ENCODE measurements at regions not wholly inside any gene's neighbourhood (a gene's known extent, or its start where the extent isn't known, plus 50 kb on each side); places are given as distances from the start of the nearest gene placed in this dataset.

DNA sequence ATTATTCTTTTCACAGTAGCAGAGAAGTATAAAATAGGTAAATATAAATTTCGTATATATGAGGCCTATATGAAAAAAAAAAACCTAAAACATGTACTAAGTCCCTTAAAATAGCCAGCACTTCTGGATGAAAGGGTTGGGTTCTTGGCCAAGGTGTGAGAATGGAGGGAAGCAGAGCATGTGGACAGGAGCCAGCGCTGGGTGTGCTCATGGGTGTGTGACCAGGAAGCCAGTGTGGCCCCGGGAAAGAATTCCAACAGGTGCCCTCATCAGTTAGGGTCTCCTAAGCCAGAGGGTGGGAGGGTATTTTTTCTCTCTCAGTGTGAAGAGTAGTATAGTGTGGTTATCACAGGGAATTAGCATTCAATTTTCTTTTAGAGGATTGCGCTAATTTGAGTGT is 401.9 kb upstream of the IGFBP3 start:
- DNase-seq: no peak

DNA sequence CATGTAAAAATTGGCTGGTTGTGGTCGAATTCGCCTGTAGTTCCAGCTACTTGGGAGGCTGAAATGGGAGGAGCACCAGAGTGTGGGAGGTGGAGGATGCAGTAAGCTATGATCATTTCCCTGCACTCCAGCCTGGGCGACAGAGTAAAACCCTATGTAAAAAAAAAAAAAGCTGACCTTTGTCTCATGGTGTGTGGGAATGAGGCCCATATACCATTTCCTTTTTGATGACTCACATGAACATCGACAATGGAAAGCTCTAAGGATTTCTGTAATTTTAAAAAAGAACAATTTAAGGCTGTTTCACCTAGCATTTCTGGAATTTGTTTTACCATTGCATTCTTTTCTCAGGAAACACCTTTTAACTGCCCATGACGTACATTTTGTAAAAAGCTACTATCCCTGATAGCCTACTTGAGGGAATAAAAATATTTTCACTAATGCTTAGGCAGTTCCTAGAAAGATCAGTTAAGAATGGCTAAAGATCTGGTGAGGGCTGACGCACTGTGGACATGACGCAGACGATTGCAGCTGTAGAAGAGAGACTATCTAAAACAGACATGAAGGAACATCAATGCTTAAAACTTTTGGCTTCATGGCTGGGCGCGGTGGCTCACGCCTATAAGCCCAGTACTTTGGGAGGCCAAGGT is 400.6 kb upstream of the IGFBP3 start:
- no peak for DNase-seq

DNA sequence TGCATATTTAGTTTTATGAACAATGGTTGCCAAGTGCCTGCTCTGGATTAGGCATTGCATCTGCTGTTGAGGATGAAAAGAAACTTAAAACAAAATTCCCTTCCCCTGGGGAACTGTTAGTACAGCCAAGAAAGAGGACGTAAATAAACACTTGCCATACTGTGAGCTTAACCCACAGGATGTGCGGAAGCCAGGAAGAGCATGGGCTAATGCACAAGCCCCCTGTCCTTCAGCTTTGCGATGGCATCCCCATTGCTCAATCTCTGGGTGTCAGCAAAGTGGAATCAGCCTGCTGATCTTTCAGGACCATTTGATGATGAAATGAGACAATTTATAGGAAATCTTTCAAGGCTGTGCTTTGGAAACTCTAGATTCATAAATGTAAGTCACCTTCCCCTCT is 399.9 kb upstream of the IGFBP3 start:
- DNase-seq: no peak

DNA sequence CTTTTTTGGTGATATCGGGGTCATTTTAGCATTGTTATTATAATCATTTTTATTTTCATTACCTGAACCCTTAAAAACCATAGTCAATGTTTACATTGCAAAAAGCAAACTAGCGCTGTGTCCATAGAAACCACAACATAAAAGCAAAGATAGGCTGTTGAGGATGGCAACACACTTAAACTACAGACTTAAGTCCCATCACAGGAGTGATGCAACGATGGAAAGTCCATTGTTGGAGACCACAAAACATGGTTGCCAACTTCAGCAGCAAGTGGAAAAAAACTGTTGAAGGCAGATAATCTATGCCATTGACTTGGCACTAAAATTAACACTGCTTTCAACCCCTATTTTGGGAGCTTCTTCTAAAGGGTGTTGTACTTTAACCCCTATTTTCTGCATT is 398.8 kb upstream of the IGFBP3 start:
- DNase-seq: no peak

DNA sequence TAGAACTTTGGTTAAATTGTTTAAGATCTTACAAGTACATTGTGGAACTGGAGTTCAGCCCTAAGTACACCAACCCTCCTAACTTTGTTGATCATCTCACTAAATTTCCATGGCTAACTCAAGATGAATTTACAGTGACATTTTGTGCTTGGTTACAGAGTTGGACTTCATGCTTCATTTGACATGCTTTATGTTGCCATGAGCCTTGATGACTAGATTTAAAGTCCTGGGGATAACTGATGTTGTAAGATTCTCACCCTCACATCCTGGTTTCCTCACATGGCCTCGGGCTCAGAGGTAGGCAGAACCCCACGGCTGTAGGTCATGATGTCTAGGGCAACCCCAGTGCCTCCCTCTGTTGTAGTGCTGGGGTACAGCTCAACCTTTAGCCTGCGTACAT is 397.2 kb upstream of the IGFBP3 start:
- DNase-seq: no peak

DNA sequence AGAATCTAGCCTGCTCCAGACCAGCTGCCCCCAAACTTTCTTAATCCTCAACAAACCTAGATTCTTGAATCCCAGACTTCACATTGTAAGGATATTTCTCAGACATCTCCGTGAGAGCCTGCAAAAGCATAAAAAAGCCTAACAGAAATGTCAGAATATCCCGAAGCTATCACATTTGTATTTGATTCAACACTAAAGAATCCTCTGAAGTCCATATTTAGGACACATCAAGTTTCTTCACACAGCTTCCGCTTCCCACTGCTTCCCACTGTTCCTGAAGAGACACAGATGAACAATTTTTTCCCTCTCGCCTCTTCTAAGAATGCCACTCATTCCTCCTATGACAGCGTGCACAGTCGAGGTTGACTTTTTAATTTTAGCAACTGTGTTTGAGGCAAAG is 396.2 kb upstream of the IGFBP3 start:
- no peak for DNase-seq

DNA sequence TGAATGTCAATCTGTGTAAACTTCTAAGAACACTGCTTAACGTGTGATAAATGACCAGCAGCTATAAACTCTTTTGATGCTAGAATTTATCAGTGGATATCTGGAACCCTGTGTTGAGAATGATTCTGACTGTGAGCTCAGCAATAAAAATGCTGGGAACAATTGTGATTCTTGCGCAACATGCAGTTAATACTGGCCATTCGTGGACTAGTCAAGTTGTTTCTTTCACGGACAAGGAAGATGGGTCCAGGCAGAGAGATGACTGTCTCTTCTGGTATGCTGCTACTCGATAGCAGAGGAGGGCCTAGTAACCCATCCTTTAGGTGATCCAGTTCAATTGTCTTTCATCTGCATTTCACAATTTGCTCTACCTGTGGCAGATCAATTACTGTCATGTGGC is 394.8 kb upstream of the IGFBP3 start:
- no peak for DNase-seq

DNA sequence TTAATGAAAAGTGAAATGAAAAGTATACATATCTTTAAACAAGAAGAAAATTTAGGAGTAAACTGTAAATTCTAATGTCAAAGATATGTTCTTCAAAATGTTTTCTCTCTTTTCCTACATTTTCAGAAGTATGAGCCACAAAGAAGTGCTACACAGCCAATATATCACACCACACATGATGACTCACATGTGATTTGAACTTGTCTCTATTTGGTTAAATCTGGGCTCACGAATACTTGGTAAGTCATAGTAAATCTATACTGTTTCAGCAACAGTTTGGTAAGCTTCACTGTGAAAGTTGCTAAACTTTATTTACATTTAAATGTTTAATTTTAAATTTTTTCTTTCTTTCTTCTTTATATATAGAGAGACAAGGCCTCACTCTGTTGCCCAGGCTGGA is 380.6 kb upstream of the IGFBP3 start:
- no peak for DNase-seq

DNA sequence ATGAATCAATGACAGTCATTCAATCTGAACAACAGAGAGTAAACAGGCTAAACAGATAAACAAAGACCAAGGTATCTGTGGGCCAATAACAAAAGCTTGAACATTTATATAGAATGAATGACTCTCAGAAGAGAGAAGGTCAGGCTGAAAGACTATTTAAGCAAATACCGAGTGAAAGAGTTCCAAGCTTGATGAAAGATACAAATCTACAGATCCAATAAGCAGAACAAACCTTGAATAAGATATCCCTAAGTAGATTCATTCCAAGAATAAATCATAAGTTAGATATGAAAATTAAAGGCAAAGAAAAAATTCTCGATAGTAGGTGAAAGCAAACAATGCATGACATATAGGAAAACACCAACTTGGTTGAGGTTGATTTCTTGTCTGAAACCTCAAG is 376.4 kb upstream of the IGFBP3 start:
- DNase-seq: no peak

DNA sequence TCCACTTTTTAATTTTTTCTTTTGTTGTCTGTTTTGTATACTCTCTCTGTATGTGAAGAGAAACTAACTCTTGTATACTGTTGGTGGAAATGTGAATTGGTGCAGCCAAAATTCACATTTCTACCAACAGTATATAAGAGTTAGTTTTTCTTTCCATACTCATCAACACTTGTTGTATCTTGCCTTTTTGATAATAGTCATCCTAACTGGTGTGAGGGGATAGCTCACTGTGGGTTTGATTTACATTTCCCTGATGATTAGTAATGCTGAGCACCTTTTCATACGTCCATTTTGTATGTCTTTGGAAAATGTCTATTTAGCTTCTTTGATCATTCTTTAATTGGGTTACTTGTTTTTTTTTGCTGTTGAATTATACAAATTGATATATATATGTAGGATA is 375.5 kb upstream of the IGFBP3 start:
- no peak for DNase-seq

DNA sequence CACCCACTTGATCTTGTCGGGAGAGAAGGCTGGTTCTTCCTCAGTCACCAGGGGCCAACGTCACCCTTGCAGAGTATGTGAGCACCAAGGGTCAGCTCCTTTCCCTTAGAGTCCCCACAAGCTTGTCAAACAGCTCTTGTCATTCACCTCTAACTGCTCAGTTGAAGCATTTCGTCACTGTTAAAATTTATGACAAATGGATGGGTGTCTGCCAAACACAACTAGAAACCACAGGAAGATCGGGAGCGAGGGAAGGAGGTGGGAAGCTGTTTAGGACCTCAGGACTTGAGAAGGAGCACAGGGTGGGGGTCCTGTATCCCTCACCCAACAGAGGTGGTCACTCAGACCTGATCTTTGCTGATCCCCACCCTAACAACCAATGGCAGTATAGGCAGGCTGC is 373.3 kb upstream of the IGFBP3 start:
- no peak for DNase-seq

DNA sequence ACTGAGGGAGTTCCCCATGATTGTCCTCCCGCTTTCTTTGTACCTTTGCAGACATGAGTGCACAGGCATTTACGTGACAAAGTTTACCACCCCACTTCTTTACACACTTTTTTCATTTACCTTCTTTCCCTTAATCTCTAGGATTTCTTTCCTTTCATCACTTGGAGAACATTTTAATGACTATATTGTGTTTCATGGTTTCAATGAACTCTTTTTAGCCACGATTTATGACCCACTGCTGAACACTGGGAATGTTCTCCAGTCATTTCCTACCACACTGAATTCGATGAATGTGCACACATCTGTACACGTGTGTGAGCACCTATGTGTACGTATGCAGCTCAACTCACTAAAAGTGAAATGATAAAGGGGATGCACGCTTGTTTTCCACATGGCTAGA is 371.7 kb upstream of the IGFBP3 start:
- DNase-seq: no peak

DNA sequence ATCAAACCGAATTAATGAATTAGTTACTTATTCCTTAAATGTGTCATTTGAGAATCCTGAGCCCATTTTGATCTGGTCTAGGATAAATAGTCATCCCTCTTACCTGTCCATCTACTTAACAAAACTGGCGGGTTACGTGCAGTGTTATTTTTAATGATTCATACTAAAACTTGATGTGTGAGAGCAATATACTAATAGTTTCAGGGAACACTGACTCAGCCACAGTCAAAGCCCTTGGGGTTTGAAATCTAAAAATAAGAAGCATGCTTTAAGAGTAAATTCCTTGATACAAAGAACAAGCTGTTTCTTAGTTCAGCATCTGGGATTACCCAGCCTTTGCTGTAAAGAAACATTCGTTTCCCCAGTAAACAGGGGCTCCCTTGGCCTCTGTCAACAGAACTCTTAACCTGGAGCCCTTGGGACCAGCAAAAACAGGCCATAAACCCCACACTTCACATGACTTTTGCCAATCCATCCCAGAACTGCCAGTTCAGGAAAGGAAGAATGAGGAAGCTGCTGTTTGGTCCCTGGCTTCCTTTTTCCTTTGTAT is 370.6 kb upstream of the IGFBP3 start:
- no peak for DNase-seq

DNA sequence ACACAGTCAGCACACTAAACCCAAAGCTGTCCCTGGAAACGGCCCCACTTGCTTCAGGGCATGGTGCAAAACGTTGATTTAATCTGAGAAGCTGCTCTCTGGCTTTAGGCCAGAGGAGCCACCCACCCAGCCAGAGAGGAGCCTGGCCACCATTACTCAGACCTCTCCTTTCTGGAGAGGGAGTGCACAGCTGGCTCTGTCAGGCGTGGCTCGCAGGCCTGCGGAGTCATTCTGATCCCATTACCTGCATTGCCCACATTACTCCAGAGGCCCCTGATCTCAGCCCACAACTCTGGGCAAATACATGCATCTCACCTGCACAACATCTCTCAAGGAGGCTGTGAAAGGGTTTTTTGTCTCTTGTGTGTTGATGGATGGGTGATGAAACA is 370.0 kb upstream of the IGFBP3 start:
- DNase-seq: no peak

DNA sequence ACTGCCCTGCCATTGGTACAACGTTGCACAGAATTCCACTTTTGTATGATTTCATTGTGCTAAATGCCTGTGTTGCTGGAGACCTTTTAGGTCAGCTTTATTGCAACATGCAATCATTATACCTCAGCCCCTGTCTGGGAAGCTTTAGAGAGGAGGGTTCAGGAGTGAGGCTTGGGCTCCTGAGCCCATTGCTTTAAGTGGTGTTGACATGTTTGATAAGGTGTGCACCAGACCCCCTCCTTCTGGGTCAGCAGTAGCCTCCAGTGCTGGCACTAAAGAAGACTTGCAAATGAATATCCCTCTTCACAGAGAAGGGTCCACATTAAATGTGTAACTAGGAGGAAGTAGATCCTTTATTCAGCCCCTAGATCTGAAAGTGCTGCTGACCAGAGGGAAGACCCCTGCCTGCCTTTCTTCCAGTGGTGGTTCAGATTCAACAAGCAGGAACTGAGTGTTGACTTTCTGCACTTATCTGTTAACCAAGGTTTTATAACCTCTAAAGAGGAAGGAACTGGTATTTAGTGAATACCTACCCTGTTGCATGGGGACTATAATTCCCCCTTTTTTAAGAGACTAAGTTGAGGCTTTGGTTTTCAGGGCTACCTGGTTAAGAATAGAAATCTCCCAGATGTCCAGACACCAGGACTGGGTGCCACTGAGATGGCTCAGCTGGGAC is 369.4 kb upstream of the IGFBP3 start:
- DNase-seq: no peak

DNA sequence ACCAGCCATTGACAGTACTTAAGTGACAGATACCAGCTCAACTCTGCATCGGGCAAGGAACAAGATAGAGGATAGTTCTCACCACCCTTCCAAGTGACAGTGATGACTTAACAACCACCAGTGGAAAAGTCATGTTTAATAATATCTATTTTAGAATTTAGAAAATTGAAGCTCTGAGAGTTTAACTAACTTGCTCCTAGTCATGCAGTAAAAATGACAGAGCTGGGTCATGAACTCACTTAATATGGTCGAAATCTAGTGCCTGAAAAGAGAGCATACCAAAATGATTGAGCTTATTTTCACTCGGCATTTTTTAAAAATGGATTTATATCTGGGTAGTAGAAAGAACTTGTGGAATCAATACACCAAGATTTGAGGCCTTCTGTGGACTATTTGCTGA is 367.8 kb upstream of the IGFBP3 start:
- no peak for DNase-seq

DNA sequence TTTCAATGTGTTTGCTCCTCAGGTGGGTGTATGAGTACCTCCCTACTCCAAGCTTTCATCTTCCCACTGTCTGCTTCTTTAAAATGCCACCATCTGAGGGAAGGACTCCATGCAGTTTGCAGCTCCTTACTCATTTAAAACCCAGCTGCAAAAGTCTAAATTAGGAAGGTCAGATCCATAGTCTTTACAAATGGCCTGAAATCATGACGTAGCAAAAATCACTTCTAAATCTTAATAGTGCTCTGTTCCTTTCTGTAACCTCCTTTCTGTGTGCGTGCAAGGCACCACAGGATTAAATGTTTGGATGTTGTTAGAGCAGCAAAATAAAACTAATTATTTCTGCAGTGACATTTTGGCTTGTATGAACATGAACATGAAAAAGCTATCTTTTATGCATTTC is 366.9 kb upstream of the IGFBP3 start:
- DNase-seq: no peak

DNA sequence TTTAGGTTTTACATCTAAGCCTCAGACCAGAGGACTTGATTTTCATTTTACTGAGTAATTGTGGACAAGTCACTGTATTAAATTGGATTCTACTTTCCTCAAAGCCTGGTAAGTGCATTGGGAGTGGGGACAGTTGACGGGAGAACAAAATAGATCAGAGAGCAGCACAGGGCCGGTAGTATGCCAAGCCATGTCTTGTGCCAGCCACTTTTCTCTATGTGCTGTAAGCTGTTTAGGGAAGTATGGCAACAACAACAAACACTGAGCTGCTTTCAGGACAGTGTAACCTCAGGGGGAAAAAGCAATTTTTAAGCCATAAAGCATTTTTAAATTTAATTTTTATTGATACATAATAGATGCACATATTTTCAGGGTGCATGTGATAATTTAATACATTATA is 365.9 kb upstream of the IGFBP3 start:
- DNase-seq: no peak

DNA sequence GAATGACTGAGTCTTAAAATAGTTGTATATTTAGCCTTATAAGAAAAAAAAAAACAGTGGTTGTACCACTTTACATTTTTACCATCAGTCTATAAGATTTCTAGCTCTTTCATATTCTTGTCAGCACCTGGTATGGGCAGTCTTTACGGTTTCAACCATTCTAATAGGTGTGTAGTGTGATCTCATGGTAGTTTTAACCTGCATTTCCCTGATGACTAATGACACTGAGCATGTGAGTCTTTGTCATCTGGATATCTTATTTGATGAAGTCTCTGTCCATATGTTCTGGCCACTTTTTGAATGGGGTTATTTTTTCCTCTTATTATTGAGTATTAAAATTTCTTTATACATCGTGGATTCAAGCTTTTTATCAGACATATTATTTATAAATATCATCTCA is 365.3 kb upstream of the IGFBP3 start:
- no peak for DNase-seq

DNA sequence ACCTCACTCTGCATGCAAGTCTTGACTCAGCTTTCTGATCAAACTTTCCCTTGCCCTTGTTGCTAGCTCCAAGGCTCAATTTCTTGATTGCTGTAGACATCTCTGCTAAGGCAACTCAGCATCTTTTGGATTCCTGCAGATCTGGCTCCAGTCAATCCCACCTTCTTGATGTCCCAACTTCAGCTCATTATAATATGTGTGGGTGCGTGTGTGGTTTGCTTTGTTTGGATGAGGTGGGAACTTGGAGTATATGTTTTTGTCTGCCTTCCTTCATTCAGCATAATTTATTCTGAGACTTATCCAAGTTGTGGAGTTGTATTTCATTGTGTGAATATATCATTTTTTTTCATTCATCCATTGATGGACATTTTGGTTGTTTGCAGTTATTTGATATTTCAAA is 364.8 kb upstream of the IGFBP3 start:
- DNase-seq: no peak

DNA sequence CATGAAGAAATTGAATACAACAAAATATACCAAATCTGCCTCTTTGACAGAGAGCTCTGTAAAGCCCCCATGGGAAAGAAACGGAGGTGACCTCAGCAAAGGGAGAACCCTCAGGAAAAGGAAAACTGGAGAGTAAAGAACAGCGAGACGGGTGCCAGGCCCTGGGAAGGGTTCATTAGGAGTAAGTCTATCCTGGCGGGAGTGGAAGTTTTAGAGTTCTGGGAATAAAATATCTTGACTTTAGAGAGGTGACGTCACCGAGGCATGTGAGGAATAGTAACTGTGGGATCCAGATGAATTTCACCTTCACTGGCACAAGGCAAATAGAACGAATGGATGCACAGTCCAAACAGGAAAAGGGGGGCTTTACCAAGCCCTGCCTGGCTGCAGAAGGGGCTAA is 362.8 kb upstream of the IGFBP3 start:
- no peak for DNase-seq

DNA sequence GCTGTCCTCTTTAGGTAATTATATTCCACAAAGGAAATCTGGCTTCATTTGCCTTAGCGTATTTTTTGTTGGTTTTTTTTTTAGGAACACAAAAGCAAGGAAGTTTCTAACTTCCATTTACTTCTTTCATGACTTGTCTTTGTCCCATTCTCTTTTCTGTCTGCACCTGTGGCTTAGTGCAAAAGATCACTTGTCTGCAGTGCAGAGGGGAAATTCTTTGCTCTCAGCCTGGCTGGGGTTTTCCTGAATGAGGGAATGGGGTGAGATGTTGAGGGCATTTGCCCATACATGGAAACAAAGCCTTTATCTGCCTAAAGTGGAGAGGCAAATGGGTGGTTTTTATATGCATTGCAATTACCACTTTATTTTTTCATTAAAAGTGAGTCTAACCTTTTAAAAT is 361.1 kb upstream of the IGFBP3 start:
- DNase-seq: no peak

DNA sequence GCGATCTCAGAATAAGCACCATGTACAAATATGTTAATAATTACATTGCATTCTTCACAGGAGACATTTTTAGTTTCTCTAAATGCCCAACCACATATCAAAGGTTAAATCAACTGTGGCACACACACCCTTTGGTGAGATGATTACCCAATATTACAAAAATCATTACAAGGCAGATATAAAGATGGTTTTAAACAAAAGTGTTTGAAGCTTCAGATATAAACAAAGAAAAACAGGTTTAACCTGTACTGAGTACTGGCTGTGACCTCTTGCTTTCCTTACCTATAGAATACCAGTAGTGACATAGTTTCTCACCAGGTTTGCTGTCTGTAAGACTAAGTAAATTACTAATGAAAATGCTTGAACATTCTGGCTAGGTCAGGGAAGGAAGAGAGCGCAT is 360.0 kb upstream of the IGFBP3 start:
- no peak for DNase-seq

DNA sequence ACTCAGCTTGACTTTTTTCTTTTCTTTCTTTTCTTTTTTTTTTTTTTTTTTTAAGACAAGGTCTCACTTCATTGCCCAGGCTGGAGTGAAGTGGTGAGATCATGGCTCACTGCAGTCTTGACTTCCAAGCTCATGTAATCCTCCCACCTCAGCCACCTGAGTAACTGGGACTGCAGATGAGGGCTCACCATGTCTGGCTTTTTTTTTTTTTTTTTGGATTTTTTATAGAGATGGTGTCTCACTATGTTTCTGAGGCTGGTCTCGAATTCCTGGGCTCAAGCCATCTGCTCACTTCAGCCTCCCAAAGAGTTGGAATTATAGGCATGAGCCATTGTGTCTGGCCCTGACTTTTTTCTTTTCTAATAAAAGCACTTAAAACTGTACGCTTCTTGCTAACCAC is 358.2 kb upstream of the IGFBP3 start:
- DNase-seq: no peak

DNA sequence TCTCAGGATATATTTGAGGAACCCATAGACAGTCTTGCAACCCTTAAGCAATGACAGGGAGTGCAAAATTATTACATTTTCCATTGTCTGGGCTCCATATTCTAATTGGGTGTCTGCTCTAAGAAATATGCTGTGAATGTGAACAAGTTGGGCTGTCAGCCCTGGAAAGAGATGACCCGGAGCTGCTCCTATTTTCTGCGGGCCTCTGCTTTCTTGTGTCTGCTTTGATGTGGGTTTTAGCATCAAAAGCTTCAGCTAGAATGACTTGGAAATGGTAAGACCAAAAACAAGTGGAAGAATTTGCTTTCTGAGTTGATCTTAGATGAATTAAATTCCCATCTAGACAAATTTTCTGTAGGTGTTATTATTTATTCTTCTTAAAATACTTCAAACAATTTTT is 343.6 kb upstream of the IGFBP3 start:
- DNase-seq: no peak
